GM23338 (cell line): ENCODE measurements at regions not wholly inside any gene's neighbourhood (a gene's known extent, or its start where the extent isn't known, plus 50 kb on each side); places are given as distances from the start of the nearest gene placed in this dataset.

Source experiments
- CREB1 ChIP-seq: fragments of 250-450 bp; sonication (Bioruptor Pico); IDR thresholded peaks from 2 replicates; pipeline ENCODE4 v1.5.0; 2020; ENCODE audit warnings: low read depth, mild to moderate bottlenecking, moderate library complexity
- CTCF ChIP-seq, 2 experiments: fragments of 200-600 bp in 1 of 2; sonication (generic) in 1 of 2; conservative IDR thresholded peaks; 2 replicates each; pipeline versions ENCODE4 v1.5.1 to v1.6.1; 2016 to 2017; ENCODE audit warnings: antibody characterized with exemption in 2 of 2, low read depth in 2 of 2, mild to moderate bottlenecking in 2 of 2, moderate library complexity in 1 of 2
- EZH2phosphoT487 ChIP-seq: fragments of 200-600 bp; sonication (generic); IDR thresholded peaks from one replicate; pipeline ENCODE4 v1.8.1; 2018; ENCODE audit warnings: antibody characterized with exemption; ENCODE audit not compliant: unreplicated experiment
- NANOG ChIP-seq: IDR thresholded peaks from 2 replicates; pipeline ENCODE4 v1.6.1; 2016; ENCODE audit warnings: antibody characterized with exemption, borderline replicate concordance

- TF ChIP-seq CTCF (conservative IDR thresholded peaks at IDR 0.05; ENCODE audit: low read depth in 2 of 2) (no peak), NANOG (no peak), EZH2phosphoT487 (no peak), CREB1 (CRISPR knock-in tag) (no peak)
These were observed 61.1 kb upstream of the SPTLC3 start for GRCh38 chr20:12947691-12948090.
